NCI-H2171 treated with DMSO at 0.1 percent for 48 hours (cell line): ENCODE measurements at regions not wholly inside any gene's neighbourhood (a gene's known extent, or its start where the extent isn't known, plus 50 kb on each side); places are given as distances from the start of the nearest gene placed in this dataset.

ENCODE experiments used
- DNase-seq: peaks from one replicate; lab custom pipeline; 2025; lab: John Stamatoyannopoulos, UW

- DNase-seq: no peak
These were observed 332.0 kb upstream of the SLCO3A1 start for GRCh38 chr15:91521548-91521947.

- DNase-seq: no peak
These were observed 331.5 kb upstream of the SLCO3A1 start for GRCh38 chr15:91521996-91522395.

GRCh38 chr15:91522605-91523332 is 330.7 kb upstream of the SLCO3A1 start:
- peak; percentile 74 for DNase-seq

DNA sequence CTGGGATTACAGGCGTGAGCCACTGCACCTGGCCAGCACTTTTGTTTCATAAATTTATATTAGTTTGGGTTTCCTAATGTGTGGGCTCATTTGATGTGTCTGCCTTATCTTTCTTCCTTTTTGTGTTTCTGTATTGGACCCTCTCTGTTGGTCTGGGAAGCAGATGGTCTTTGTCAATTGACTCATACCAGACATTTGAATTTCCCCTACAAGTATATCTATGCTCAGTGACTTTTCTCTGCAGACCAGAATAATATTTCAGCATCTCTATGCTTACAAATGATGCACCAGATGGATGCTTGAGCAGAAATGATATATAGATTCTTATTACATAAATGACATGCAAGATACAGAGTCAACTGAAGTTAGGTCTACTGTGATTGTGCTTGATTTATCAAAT is 329.9 kb upstream of the SLCO3A1 start:
- no peak for DNase-seq

DNA sequence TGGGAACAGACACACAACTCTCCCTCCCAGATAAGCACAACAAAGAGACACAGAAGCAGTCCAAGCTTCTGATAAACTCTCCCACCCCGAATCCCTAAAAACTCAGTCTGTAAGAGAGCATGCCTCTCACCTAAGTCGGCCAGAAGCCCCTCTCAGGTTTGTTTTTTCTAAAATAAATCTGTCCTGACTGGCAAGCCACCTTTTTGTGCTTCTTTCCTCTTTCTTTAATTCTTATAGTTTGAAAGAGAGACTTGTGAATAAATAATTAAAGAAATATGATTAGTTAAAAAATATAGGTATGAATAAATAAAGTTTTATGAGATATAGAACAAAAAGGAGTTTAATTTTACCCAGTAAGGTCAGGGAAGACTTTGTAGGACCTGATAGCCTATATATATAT is 329.0 kb upstream of the SLCO3A1 start:
- no peak for DNase-seq

DNA sequence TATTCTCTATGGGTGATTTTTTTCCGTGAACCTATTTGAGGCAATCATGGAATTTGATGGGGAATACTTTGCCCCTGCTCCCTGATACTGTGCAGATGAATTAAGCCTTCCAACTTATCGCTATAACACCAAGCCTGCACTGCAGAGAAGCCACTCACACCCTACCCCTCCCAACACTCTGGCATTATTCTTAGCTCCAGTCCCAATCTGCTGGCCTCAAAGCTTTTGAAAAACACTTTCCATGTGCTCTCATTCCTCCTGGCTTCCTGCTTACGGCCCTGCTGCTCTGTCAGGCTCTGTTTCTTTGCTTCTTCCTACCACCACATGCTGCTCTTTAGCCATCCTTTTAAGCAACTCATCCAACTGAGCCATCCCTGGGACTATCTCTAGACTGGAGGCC is 327.8 kb upstream of the SLCO3A1 start:
- no peak for DNase-seq

GRCh38 chr15:91526424-91526823 is 327.1 kb upstream of the SLCO3A1 start:
- peak; percentile 27 for DNase-seq

- peak; percentile 76 for DNase-seq
These were observed 324.7 kb upstream of the SLCO3A1 start for GRCh38 chr15:91528801-91529200.

GRCh38 chr15:91529534-91529933 is 324.0 kb upstream of the SLCO3A1 start:
- DNase-seq: peak; percentile 91

DNA sequence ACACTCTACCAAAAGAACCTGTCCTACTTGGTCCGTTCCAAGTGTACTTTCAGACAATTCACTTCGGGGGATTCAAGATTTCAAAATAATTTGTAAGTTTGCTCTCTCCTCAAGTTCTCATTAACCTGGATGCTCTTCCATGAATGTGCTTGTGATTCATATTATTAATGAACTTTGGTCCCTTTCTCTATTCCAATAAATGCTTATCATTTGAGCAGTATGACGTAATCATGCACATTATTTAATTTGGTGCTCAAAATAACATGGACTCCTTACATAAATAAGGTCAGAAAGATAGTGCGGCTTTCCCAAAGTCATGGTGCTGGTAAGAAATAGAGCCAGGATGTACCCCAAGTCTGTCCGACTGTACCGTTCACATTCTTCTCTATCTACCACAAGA is 323.2 kb upstream of the SLCO3A1 start:
- DNase-seq: no peak

DNA sequence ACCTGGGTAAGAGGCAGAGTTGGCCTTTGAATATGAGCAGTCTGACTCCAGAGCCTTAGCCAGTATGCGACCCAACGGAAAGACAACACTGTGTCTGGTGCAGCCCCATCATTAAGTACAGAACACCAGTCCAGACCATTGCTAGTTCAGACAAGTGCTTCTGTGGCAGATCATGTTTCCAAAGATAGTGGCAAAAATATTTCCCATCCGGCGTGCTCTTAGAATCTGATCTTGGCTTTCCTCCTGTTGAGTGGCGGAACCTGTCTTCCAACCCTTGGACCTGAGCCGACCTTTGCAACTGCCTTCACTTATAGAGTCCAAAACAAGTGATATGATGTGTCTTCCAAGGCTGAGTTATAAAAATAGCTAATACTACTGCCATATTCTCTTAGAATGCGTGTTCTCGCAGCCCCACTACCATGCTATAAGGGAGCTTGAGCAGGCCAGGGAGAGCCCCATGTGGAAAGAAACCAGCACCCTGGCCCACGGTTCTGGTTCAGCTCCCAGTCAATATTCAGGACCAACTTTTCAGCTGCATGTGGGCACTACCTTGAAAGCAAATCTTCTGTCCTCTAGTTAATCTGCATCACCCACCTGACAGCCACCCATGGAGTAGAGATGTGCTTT is 322.4 kb upstream of the SLCO3A1 start:
- DNase-seq: peak; percentile 13

DNA sequence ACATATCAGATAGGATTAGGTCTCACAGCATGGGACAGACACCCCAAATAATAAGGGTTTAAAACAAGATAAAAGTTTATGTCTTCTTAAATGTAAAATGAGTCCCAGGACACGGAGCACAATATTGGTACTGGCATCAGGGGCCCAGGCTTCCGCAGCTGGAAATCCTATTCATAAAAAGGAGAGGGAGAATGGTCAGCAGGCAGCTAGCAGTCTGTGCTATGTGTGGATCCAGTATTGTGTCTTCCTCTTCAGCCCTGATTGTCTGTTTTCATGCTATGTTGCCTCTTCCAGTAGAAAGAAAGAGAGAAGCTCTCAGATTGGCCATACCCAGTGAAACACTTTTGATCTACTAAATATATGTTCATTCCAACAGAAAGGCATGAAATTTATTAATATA is 319.3 kb upstream of the SLCO3A1 start:
- DNase-seq: no peak

GRCh38 chr15:91534976-91535375 is 318.5 kb upstream of the SLCO3A1 start:
- no peak for DNase-seq

DNA sequence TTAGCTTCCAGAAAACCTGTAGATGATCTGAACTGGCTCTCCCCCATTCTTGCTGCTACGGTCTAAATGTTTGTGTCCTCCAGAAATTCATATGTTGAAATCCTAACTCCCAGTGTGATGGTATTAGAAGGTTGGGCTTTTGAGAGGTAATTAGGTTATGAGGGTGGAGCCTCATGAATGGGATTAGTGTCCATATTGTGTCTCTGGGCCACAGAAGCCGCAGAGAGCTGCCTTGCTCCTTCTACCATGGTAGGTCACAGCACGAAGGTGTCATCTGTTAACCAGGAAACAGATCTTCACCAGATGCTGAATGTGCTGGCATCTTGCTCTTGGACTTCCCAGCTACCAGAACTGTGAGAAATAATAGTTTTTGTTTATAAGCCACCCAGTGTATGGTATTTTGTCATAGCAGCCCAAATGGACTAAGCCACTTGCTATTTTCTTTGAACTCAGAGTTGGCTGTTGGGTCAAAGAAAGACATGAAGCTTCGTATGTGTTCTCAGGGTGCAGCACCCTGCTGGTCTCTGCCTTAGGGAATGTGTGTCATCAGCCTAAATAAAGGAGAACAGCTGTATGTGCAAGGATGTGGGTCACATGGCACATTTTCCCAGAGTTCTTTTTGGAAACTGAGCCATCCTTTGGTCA is 317.5 kb upstream of the SLCO3A1 start:
- DNase-seq: no peak

DNA sequence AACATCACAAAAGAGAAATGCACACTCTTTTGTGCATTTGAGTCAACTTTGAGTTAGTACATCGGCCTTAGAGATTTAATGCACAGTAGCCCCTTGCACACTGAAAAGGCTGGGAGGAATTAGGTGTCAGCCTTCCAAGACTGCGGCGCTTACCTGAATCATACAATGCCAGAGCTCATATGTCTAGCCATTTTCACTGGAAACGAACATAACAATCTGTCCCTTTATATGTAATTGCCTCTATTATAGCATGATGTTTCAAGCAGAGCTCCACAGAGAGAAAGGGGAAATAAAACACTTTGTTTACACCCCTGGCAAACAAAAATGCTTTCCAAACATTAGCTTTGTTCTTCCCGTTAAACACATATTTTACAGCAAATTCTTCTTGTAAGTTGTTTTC is 315.7 kb upstream of the SLCO3A1 start:
- DNase-seq: peak; percentile 25

GRCh38 chr15:91538782-91539181 is 314.7 kb upstream of the SLCO3A1 start:
- no peak for DNase-seq

GRCh38 chr15:91541286-91541685 is 312.2 kb upstream of the SLCO3A1 start:
- DNase-seq: no peak

- DNase-seq: no peak
These were observed 311.3 kb upstream of the SLCO3A1 start for GRCh38 chr15:91542226-91542625.

GRCh38 chr15:91547356-91547755 is 306.2 kb upstream of the SLCO3A1 start:
- no peak for DNase-seq

- DNase-seq: no peak
These were observed 305.0 kb upstream of the SLCO3A1 start for GRCh38 chr15:91548549-91548948.

- DNase-seq: peak; percentile 67
These were observed 303.9 kb upstream of the SLCO3A1 start for GRCh38 chr15:91549581-91549980.

- peak; percentile 79 for DNase-seq
These were observed 301.0 kb upstream of the SLCO3A1 start for GRCh38 chr15:91552555-91552954.

GRCh38 chr15:91553196-91553854 is 300.2 kb upstream of the SLCO3A1 start:
- peak; percentile 93 for DNase-seq
